Inflammatory macrophage treated with lipopolysaccharide for 1 hour (primary cell): ENCODE measurements at regions not wholly inside any gene's neighbourhood (a gene's known extent, or its start where the extent isn't known, plus 50 kb on each side); places are given as distances from the start of the nearest gene placed in this dataset.
A peak's percentile ranks its signal among the peaks of the same experiment; 100 is the strongest.

Experiments used
- DNase-seq, 2 donors: peaks; one replicate each; pipeline ENCODE4 v3.0.0-alpha.2; 2020 to 2022

DNA sequence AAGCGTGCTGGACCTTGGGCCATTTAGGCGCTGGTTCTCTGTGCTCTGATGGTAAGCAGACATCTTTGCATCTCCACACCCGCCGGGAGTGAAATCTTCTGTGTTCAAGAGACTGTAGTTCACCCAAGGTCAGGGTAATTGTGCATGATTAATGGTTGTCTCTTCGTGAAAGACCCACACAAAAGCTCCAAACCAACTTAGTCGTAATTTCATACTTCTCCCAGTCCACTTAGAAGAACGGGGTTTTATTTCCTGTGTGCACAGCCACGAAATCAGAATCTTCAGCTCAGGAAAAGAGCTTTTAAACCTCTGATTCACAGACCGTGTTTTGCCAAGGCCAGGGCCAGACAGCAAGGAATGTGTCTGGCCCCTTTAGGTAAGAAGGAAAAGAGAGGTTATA is 640.9 kb downstream of the MED13L start:
- DNase-seq = no peak

DNA sequence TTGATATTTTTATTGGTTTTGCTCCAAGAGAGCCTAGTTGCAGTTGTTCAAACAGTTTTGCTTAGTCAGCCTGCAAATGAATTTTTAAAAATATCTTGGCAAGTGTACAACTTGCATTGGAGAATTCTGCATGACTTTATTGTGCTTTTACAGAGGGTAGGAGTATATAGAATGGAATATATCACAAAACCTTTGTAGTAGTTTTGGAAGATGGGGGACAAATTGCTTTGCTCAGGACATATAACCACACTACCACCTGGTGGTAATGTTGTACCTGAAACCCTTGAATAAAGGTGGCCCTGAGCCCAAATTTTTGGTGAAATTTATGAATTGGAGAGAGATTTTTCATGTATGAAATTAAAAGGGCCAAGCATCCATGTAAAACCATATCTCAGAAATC is 645.2 kb downstream of the MED13L start:
- no peak for DNase-seq

GRCh38 chr12:115630136-115630535 is 647.4 kb downstream of the MED13L start:
- DNase-seq = no peak

DNA sequence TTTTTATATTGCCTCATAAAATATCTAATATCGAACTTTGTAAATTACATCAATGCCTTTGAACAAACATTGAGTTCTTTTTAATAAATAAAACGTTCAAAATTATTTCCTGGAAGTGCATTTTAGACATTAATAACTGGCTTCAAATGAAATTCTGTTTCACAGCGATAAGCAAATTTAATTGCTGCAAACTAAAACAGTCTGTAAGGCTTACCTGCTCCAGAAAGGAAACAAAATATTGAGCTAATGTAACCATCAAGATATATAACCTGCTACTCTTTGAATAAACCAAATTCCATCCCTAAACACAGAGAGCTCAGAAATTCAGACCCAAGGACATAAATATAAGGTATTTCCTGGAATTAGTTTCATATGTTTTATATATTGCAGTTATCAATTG is 651.3 kb downstream of the MED13L start:
- DNase-seq = no peak

DNA sequence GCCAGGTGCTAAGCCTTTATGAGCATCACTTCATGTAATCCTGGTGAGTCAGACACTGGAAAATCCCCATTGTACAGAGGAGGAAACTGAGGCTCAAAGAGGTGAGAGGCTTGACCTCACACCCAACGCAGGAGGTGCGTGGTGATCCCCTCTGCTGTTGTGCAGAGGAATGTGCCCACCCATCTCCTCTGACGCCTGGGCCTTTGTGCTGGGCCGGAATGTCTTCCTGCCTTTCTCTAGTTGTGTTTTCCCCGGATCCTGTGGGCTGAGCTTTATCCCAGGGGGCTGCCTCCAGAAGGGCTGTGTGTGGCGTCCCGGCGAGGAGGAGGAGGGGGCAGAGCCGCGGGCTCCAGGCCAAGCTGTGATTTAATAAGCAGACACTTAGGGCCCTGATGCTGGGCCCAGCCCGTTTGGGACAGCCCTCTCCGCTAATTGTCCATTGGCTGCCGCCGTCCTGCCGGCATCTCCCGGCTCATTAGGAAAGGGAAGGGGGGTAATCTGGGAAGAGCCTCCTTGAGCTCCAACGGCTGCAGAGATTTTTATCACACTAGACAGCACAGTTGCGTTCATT is 653.6 kb downstream of the MED13L start:
- no peak for DNase-seq

DNA sequence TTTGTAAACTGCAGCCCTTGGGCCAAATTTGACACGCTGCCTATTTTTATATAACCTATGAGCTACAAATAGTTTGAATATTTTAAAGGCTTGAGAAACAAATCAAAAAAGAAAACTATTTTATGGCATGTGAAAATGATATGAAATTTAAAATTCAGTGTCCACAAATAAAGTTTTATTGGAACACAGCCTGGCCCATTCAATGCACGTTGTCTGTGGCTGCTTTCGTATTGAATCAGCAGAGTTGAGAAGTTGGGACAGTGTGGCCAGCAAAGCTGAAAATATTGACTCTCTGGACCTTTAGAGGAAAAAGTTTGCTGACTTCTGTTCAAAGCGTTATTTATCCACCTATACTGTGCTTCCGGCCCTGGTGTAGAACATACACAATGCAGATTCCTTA is 654.2 kb downstream of the MED13L start:
- no peak for DNase-seq

DNA sequence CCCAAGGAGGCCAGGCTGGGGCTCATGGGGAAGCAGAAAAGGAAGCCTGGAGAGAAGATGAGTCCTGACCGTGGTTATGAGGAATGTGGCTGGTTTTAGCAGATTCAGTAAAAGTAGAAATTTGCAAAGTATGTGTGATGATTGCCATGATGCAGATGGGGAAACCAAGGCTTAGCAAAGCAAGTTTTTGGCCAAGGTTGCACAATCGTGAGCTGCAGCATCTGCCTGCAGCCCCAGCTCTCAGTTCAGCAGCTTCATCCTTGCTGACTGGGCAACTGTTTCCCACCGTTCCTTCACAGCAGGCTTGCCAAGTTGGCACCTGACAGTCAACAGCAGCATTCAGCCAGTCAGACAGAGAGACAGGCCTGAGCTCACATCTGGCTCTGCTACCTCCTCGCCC is 656.7 kb downstream of the MED13L start:
- no peak for DNase-seq

DNA sequence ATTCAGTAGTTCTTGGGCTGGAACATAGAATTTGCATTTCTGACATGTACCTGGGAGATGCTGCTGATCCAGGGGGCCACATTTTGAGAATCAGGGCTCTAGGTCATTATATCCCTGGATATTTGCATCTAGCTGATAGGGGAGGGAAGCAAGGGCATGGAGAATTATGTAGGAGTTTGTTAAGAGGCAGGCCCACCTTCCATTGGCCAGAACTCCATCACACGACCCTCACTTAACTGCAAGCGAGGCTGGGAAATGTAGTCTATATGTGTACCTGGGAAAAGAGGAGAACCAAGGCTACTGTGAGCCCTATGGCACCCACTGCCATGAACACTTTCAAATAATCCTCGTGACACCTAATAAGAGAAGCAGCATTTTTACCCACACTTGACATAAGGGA is 657.6 kb downstream of the MED13L start:
- no peak for DNase-seq

- DNase-seq = no peak
Measured at GRCh38 chr12:115619061-115619460, 658.4 kb downstream of the MED13L start.

DNA sequence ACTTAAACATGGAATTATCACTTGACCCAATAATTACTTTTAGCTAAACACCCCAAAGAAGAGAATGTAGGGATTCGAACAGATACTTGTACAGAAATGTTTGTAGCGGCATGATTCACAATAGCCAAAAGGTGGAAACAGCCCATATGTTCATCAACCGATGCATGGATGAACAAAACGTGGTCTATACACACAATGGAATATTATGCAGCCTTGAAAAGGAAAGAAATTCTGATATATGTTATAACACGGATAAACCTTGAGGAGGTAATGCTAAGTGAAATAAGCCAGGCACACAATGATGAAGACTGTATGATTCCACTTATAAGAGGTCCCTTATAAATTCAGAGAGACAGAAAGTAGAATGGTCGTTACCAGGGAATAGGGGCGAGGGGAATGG is 659.4 kb downstream of the MED13L start:
- DNase-seq = no peak

DNA sequence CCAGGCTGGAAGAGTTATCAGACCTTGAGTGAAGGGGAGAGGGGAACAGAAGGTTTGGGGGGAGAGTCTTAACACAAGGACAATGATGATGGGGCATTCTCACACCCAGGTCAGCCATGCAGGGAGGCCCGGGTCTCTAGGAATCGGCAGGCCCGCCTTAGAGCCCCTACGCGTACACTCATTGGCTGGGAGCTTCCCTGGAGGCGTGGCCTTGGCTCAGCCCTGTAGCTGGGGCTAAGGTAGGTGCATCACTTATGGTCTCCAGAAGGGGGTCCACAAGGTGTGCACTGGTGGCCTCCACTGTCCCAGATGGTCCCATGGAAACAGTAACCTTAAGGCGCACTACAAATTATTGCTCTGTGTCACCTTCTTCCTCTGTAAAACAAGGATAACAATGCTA is 660.1 kb downstream of the MED13L start:
- no peak for DNase-seq

DNA sequence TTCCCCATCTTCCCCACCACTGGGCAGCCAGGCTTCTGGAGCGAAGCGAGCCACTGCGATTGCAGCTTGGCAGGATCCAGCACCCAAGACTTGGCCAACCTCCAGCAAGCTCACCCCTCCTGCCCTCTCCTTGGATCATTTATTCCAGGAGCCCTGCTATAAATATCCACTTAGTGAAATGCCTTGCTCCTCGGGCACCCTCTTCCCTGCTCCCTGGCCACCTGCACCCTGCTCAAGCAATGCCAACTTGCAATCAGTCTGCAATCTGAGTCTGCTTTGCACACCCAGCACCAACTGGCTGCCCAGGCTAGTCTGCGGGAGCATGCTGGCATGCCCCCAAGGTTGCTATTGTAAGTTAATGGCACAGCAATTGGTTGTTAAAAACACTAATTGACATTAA is 666.0 kb downstream of the MED13L start:
- no peak for DNase-seq

DNA sequence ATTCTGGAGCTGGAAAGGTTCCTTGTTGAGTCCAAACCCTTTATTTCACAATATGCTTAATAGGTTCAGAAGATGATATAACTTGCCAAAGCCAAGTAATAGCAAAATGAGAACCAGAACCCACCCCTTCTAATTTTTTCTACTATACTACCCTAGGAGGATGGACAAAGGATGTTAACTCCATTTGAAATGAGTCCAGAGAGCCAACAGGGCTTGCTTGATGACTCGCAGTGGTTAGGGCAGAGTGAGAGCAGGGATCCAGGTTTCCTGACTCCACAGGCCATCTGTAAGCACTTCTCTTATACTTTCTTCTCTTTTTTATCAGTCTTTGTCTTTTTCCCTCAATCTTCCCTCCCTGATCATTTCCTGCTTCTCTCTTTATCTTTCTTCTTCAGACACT is 668.1 kb downstream of the MED13L start:
- DNase-seq = no peak

DNA sequence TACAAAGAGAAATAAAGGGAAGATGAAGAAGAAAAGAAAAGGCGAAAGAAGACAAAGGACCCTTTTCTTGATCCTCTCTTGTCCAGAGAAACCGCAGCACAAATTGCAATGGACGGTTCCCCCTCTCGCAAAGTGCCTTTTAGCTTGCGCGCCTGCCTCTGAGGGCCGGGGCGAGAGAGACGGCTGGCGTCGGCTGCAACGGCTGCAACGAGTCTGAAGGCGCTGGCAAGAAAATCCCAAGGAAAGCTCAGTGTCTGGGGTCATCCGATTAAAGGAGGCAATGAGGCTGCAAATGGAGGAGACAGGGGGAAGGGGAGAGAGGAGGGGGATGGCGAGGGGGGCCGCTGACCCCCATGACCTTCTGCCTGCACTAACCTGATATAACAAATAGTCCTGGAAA is 671.5 kb downstream of the MED13L start:
- no peak for DNase-seq

- no peak for DNase-seq
Measured at GRCh38 chr12:115598871-115599811, 678.4 kb downstream of the MED13L start.

DNA sequence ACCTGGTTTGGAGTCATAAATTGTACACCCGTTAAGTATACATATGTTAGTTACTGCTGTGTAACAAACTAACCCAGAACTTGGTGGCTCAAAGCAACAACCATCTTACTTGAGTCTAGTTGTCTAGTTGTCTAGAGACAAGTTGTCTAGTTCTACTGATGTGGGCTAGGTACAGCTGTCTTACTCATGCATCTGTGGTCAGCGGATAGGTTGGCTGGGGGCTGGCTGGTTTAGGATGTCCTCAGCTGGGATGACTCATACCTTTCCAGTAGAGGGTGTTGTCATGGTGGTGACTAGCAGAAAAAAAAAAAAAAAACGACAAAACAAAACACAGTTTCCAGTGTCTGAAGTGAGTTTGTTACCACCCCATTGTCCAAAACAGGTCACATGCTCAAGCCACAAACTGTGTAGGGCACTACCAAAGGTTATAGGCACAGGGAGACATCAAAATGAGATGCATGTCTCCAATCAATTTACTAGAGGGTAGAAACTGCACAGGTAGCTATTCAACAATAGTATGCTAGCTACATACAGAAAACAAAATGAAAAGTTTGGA is 680.3 kb downstream of the MED13L start:
- no peak for DNase-seq

- DNase-seq = no peak
Measured at GRCh38 chr12:115588131-115588530, 689.4 kb downstream of the MED13L start.

DNA sequence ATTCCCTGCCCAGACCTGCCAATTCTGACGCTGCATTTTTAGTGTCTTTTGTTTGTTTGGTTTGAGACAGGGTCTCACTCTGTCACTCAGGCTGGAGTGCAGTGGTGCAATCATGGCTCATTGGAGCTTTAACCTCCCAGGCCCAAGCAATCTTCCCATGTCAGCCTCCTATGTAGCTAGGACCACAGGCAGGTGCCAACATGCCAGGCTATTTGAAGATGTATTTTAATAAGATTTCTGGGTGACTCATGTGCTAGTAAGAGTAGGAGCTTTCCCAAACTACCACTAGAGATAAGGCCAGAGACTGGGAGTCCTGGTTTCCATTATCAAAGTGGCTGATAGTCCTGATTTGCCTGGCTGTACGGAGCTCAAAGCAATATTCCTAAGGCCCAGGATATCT is 693.3 kb downstream of the MED13L start:
- DNase-seq = no peak

DNA sequence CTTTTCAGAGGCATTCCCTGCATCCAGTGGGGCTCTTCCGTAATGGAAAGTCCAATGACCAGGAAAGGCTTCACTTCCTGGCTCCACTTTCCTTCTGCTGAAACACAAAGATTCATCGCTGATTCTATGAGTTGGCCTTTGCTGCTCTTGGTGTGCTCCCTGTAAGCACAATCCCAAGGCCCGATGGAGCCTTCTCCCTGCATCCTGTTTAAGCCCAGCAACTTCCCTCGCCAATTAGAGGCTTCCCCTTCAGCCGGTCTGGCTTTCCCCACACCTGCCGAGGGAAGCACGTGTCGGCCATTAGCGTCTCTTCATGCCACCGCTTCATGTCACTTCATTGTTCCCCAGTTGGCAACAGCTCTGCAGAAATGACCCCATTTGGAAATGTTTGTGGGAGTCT is 693.9 kb downstream of the MED13L start:
- no peak for DNase-seq

- DNase-seq = no peak
Measured at GRCh38 chr12:115577401-115577800, 700.1 kb downstream of the MED13L start.

DNA sequence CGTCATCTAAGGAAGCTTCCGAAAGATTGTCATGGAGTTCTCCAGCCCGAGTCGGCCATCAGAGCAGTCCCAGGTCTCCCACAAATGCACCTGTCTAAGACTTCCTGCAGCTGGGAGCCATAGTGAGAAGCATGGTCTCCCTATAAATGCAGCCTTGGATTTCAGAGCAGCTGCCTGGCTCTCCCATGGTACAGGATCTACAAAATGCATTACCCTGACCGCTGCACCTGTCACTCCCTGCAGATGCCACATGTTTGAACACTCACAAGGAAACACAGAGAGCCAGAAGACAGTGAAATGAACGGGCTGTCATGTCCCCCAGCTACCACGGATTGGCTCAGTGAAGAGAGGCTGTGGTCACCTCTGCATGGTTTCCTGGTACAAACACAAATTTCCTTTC is 702.7 kb downstream of the MED13L start:
- no peak for DNase-seq

DNA sequence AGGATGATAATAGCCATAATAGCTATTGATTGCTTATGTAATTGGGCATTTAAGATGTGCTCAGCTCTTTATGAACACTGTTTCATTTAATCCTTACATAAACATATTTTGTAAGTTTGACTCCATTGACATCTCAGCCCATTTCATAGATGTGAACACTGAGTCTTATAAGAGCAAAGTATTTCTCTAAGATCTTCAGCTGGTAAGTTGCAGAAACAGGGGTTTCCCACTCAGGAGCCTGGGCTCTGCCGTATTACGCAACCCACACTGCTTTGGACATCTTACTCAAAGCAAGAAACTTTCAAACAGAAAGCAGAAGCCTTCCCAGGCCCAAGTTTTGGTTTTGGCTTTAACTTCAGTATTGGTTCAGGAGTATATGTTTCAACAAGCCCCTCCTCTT is 705.1 kb downstream of the MED13L start:
- peak; percentile 29 to 44 for DNase-seq

- DNase-seq = no peak
Measured at GRCh38 chr12:115571446-115571845, 706.0 kb downstream of the MED13L start.

DNA sequence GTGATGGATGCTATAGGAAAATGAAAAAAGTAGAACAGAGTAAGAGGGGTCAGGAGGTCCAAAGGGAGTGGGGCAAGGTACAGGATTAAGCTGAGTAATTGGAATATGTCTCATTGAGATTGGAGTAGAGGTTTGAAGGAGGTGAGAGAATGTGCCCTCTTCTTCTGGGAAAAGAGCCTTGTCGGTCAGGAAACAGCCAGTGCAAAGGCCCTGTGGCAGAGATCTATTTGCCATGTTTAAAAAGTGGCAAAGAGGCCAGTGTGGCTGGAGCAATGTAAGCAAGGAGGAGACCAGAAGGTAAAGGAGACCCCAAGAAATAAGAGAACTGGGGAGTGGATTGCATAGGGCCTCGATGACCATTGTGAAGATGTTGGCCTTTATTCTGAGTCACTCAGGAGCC is 706.5 kb downstream of the MED13L start:
- no peak for DNase-seq
